ENCODE measurements at regions not wholly inside any gene's neighbourhood (a gene's known extent, or its start where the extent isn't known, plus 50 kb on each side); places are given as distances from the start of the nearest gene placed in this dataset.

DNA sequence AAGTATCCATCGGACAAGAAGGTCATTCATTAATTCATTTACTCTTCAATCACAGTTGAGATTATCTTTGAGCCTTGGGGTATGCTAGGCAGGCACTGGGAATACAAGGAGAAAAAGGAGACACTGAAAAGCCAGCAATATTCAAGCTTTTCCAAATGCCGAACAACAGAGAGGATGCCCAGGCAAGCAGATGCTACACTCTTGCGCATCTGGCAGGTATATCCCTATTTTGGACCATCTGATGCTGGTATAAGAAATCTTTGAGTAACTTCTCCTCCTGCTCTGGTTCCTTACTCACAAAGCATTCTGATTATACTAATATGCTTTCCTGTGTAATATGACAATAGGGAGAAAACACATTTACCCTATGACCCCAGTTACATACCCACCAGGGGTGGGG is 354.9 kb downstream of the CBLL2 start:
- H3K9me3 ChIP-seq (ENCODE audit: severe bottlenecking), result no peaks in the 10 kb centered on the region
- H3K27me3 ChIP-seq (ENCODE audit: insufficient read depth, poor library complexity, severe bottlenecking), result no peaks in the 10 kb centered on the region
- DNase-seq (ENCODE audit: low spot score), result no peak
- no peak overlapping the region for H3K4me3 ChIP-seq (ENCODE audit: severe bottlenecking)
- peaks cover 5% of the 10 kb centered on the region for H3K4me1 ChIP-seq (ENCODE audit: insufficient read depth, poor library complexity, severe bottlenecking)
- no peak overlapping the region for H3K27ac ChIP-seq (ENCODE audit: poor library complexity, severe bottlenecking)
- TF ChIP-seq, protein P1, sequence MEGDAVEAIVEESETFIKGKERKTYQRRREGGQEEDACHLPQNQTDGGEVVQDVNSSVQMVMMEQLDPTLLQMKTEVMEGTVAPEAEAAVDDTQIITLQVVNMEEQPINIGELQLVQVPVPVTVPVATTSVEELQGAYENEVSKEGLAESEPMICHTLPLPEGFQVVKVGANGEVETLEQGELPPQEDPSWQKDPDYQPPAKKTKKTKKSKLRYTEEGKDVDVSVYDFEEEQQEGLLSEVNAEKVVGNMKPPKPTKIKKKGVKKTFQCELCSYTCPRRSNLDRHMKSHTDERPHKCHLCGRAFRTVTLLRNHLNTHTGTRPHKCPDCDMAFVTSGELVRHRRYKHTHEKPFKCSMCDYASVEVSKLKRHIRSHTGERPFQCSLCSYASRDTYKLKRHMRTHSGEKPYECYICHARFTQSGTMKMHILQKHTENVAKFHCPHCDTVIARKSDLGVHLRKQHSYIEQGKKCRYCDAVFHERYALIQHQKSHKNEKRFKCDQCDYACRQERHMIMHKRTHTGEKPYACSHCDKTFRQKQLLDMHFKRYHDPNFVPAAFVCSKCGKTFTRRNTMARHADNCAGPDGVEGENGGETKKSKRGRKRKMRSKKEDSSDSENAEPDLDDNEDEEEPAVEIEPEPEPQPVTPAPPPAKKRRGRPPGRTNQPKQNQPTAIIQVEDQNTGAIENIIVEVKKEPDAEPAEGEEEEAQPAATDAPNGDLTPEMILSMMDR (IDR thresholded peaks at IDR 0.05; ENCODE audit: poor library complexity, severe bottlenecking), result no peak
- no peaks in the 10 kb centered on the region for H3K36me3 ChIP-seq (ENCODE audit: low read depth)
- no peak for ATAC-seq (ENCODE audit: low read depth)

DNA sequence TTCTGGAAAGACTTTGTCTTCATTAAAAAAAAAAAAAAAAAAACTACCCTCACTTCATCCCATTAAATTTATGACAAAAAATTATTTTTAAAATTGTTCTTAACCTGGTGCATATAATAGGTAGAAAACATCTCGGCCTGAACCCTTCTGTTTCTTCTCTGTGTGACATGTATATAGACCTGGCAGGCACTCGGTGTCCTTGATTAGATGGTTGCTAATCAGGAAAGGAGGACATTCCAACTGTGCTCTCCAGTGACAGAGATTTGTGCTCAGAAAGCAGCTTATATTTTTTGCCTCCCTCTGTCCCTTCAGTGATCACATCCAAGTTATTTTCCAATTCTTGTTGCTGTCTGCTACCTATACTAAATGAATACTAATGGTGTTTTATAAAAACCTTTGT is 355.6 kb downstream of the CBLL2 start:
- peaks cover 5% of the 10 kb centered on the region for H3K4me1 ChIP-seq (ENCODE audit: insufficient read depth, poor library complexity, severe bottlenecking)
- H3K36me3 ChIP-seq (ENCODE audit: low read depth), result no peaks in the 10 kb centered on the region
- no peaks in the 10 kb centered on the region for H3K27me3 ChIP-seq (ENCODE audit: insufficient read depth, poor library complexity, severe bottlenecking)
- no peak overlapping the region for H3K27ac ChIP-seq (ENCODE audit: poor library complexity, severe bottlenecking)
- no peaks in the 10 kb centered on the region for H3K9me3 ChIP-seq (ENCODE audit: severe bottlenecking)
- TF ChIP-seq, protein P1 (IDR thresholded peaks at IDR 0.05; ENCODE audit: poor library complexity, severe bottlenecking), result no peak
- ATAC-seq (ENCODE audit: low read depth) (no peak), DNase-seq (ENCODE audit: low spot score) (no peak)
- no peak overlapping the region for H3K4me3 ChIP-seq (ENCODE audit: severe bottlenecking)

DNA sequence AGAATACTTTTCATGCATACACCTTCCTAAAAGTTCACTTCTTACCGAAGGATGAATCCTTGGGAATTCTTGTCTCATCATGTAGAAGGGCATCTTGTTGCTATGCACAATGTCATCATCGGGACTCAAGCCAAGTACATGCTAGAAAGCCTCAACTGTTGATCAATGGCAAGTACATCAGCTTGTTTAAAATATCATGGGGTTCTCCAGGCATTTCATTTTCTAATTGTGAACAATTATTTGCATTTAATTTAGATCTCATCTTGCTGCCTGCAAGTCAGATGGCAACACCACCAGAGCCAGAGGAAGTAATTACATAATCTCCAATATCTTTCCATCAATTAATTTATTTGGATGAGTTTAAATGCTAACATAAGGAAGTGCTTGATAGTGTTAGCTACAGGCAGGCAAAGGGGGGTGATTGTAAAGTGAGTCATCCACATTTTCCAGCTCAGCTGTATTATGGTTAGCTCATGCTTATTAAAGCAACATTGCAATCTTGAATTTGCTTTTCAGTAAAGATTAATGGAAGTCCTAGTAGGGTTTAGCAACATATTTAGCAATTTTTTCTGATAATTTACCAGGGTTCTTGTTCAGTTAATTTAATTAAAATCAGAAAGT is 356.5 kb downstream of the CBLL2 start:
- H3K27ac ChIP-seq (ENCODE audit: poor library complexity, severe bottlenecking), result no peak overlapping the region

DNA sequence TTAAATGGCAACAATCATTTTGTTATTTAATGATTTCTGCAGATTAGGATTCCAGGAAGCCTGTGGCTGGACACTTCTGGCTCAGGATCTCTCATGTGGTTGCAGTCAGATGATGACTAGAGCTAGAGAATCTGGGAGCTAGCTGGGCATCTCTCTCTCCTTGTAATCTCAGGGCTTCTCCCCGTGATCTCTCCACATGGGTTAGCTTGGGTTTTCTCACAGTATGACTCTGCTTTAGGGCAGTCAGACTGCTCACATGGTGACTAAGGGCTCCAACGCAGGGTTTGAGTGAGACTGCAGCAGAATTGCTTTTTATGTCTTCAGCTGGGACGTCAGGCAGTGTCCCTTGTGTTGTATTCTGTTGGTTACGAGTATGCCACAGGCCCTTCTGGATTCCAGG is 361.4 kb downstream of the CBLL2 start:
- ATAC-seq (ENCODE audit: low read depth) (no peak), DNase-seq (ENCODE audit: low spot score) (no peak)
- Histone ChIP-seq H3K4me3 (ENCODE audit: severe bottlenecking) (no peak overlapping the region), H3K36me3 (ENCODE audit: low read depth) (no peaks in the 10 kb centered on the region), H3K4me1 (ENCODE audit: insufficient read depth, poor library complexity, severe bottlenecking) (no peaks in the 10 kb centered on the region), H3K9me3 (ENCODE audit: severe bottlenecking) (no peaks in the 10 kb centered on the region), H3K27ac (ENCODE audit: poor library complexity, severe bottlenecking) (no peak overlapping the region), H3K27me3 (ENCODE audit: insufficient read depth, poor library complexity, severe bottlenecking) (no peaks in the 10 kb centered on the region)
- TF ChIP-seq, protein P1 (IDR thresholded peaks at IDR 0.05; ENCODE audit: poor library complexity, severe bottlenecking), result no peak

More for the DNA sequence above, 356.5 kb downstream of the CBLL2 start:
- ATAC-seq (ENCODE audit: low read depth) (peak; percentile 80), DNase-seq (ENCODE audit: low spot score) (no peak)
- H3K36me3 ChIP-seq (ENCODE audit: low read depth), result no peaks in the 10 kb centered on the region
- H3K9me3 ChIP-seq (ENCODE audit: severe bottlenecking), result no peaks in the 10 kb centered on the region
- no peaks in the 10 kb centered on the region for H3K27me3 ChIP-seq (ENCODE audit: insufficient read depth, poor library complexity, severe bottlenecking)
- TF ChIP-seq, protein P1 (IDR thresholded peaks at IDR 0.05; ENCODE audit: poor library complexity, severe bottlenecking), result no peak
- H3K4me1 ChIP-seq (ENCODE audit: insufficient read depth, poor library complexity, severe bottlenecking), result peaks cover 5% of the 10 kb centered on the region
- H3K4me3 ChIP-seq (ENCODE audit: severe bottlenecking), result no peak overlapping the region

DNA sequence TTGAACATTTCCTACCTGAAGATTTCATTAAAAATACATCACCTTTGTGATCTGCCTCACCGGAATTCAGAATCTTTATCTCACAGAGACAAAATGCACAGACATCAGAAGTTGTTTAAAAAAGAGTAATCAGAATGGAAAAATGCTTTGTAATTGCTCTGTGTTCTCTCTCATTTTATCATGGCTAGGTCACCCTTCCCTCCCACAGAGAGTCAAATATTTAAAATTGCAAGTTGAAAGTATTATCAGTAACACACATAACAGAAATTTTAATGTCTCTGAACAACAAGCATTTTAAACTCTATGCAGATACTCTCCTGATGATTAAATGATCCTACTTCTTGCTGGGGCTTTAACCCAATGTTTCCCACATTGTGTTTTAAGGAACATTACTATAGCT is 362.0 kb downstream of the CBLL2 start:
- no peaks in the 10 kb centered on the region for H3K9me3 ChIP-seq (ENCODE audit: severe bottlenecking)
- DNase-seq (ENCODE audit: low spot score) (no peak), ATAC-seq (ENCODE audit: low read depth) (no peak)
- H3K4me3 ChIP-seq (ENCODE audit: severe bottlenecking), result no peak overlapping the region
- no peaks in the 10 kb centered on the region for H3K27me3 ChIP-seq (ENCODE audit: insufficient read depth, poor library complexity, severe bottlenecking)
- TF ChIP-seq, protein P1 (IDR thresholded peaks at IDR 0.05; ENCODE audit: poor library complexity, severe bottlenecking), result no peak
- no peak overlapping the region for H3K27ac ChIP-seq (ENCODE audit: poor library complexity, severe bottlenecking)
- no peaks in the 10 kb centered on the region for H3K4me1 ChIP-seq (ENCODE audit: insufficient read depth, poor library complexity, severe bottlenecking)
- no peaks in the 10 kb centered on the region for H3K36me3 ChIP-seq (ENCODE audit: low read depth)
